PFSK-1 (cell line): ENCODE measurements at regions not wholly inside any gene's neighbourhood (a gene's known extent, or its start where the extent isn't known, plus 50 kb on each side); places are given as distances from the start of the nearest gene placed in this dataset.

Experiments used
- POLR2AphosphoS5 ChIP-seq: IDR thresholded peaks from 2 replicates; pipeline ENCODE4 v1.6.1; 2012; ENCODE audit warnings: low read depth, mild to moderate bottlenecking, control low read depth, low read length, moderate library complexity
- TAF1 ChIP-seq: IDR thresholded peaks from 2 replicates; pipeline ENCODE4 v1.6.1; 2012; ENCODE audit warnings: low read length, control low read depth, borderline replicate concordance; ENCODE audit not compliant: insufficient read depth
- TF ChIP-seq, protein P1 (sequence below), 2 experiments: IDR thresholded peaks; 2 replicates each; pipeline versions ENCODE4 v1.6.1 to v1.8.0; 2011 to 2012; ENCODE audit warnings: low read depth in 2 of 2, low read length in 2 of 2, control low read depth in 1 of 2, inconsistent platforms in 1 of 2, mild to moderate bottlenecking in 1 of 2, moderate library complexity in 1 of 2; ENCODE audit not compliant: insufficient read depth in 1 of 2

DNA sequence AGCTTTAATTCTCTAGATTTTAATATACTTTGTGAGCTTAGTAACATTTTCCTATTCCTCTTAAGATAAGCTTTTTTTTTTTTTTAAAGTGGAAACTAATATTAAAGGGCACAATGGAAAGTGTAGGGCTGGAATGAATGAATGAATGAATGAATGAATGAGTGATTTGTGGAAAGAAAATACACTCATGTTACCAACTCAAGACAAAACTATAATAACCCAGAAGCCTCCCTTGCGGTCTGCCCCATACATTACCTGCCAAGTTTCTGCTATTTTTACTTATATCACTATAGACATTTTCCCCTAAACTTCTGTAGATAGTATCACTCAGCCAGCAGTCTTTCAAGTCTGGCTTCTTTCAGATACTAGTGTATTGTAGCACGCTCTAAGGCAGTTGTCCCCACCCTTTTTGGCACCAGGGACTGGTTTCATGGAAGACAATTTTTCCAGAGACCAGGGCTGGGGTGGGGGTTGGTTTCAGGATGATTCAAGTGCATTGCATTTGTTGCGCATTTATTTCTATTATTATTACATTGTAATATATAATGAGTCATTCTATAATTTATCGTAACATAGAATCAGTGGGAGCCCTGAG is 932.2 kb downstream of the TBC1D22A start:
- TF ChIP-seq POLR2AphosphoS5 (no peak), TAF1 (no peak)
- TF ChIP-seq, protein P1, sequence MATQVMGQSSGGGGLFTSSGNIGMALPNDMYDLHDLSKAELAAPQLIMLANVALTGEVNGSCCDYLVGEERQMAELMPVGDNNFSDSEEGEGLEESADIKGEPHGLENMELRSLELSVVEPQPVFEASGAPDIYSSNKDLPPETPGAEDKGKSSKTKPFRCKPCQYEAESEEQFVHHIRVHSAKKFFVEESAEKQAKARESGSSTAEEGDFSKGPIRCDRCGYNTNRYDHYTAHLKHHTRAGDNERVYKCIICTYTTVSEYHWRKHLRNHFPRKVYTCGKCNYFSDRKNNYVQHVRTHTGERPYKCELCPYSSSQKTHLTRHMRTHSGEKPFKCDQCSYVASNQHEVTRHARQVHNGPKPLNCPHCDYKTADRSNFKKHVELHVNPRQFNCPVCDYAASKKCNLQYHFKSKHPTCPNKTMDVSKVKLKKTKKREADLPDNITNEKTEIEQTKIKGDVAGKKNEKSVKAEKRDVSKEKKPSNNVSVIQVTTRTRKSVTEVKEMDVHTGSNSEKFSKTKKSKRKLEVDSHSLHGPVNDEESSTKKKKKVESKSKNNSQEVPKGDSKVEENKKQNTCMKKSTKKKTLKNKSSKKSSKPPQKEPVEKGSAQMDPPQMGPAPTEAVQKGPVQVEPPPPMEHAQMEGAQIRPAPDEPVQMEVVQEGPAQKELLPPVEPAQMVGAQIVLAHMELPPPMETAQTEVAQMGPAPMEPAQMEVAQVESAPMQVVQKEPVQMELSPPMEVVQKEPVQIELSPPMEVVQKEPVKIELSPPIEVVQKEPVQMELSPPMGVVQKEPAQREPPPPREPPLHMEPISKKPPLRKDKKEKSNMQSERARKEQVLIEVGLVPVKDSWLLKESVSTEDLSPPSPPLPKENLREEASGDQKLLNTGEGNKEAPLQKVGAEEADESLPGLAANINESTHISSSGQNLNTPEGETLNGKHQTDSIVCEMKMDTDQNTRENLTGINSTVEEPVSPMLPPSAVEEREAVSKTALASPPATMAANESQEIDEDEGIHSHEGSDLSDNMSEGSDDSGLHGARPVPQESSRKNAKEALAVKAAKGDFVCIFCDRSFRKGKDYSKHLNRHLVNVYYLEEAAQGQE (IDR thresholded peaks at IDR 0.05; ENCODE audit: insufficient read depth in 1 of 2, low read depth in 2 of 2, low read length in 2 of 2) = no peak
